Esophagus muscularis mucosa (tissue), 4 donors: ENCODE measurements at regions not wholly inside any gene's neighbourhood (a gene's known extent, or its start where the extent isn't known, plus 50 kb on each side); places are given as distances from the start of the nearest gene placed in this dataset.

Source experiments
- DNase-seq: peaks from one replicate; pipeline ENCODE4 v3.0.0-alpha.2; 2017; ENCODE audit errors: extremely low spot score
- H3K27ac ChIP-seq, 4 donors: fragments of 200-600 bp; sonication (generic); replicated peaks in 1 of 4; 1 replicate in 3 of 4; 2 replicates in 1 of 4; pipeline ENCODE4 v1.5.1; 2016 to 2019; ENCODE audit warnings: mild to moderate bottlenecking in 1 of 4
- H3K27me3 ChIP-seq, 4 donors: fragments of 200-600 bp; sonication (generic); one replicate each; pipeline versions ENCODE4 v1.5.1 to v1.6.0; 2016 to 2019
- H3K36me3 ChIP-seq, 4 donors: fragments of 200-600 bp; sonication (generic); one replicate each; pipeline ENCODE4 v1.5.1; 2016 to 2019
- H3K4me1 ChIP-seq, 4 donors: fragments of 200-600 bp; sonication (generic); one replicate each; pipeline ENCODE4 v1.5.1; 2016 to 2019
- H3K4me3 ChIP-seq, 4 donors: fragments of 200-600 bp; sonication (generic); 1 replicate in 2 of 4; 2 replicates in 2 of 4; pipeline ENCODE4 v1.5.1; 2016 to 2019; ENCODE audit warnings: mild to moderate bottlenecking in 4 of 4, moderate library complexity in 1 of 4
- H3K9me3 ChIP-seq, 4 donors: fragments of 200-600 bp; sonication (generic); 1 replicate in 3 of 4; 2 replicates in 1 of 4; pipeline ENCODE4 v1.5.1; 2016 to 2019
- CTCF ChIP-seq, 3 experiments: fragments of 200-600 bp in 2 of 3; fragments of 450-650 bp in 1 of 3; sonication (generic) in 2 of 3; IDR thresholded peaks; one replicate each; pipeline ENCODE4 v1.5.1; 2017 to 2019; ENCODE audit warnings: antibody characterized with exemption in 3 of 3, mild to moderate bottlenecking in 2 of 3, moderate library complexity in 1 of 3
- EP300 ChIP-seq: sonication (generic); formaldehyde crosslinking; IDR thresholded peaks from one replicate; pipeline ENCODE4 v1.6.1; 2017; ENCODE audit warnings: antibody characterized with exemption
- POLR2A ChIP-seq: fragments of 450-650 bp; IDR thresholded peaks from one replicate; pipeline ENCODE4 v1.6.1; 2017; ENCODE audit warnings: antibody characterized with exemption, moderate library complexity, mild to moderate bottlenecking, low read depth
- POLR2AphosphoS5 ChIP-seq, 2 donors: sonication (generic); formaldehyde crosslinking; IDR thresholded peaks; one replicate each; pipeline ENCODE4 v1.6.1; 2017; ENCODE audit warnings: antibody characterized with exemption in 2 of 2
- WGBS: methylation state at CpG from one replicate; pipeline ENCODE4 v1.1.5; 2018; 5-methylcytosine and 5-hydroxymethylcytosine counted together
- intact Hi-C: fragments of 100-400 bp; cut with DNase I; formaldehyde crosslinking; loops from one replicate; pipeline ENCODE4 v1.15.1; 2023

- H3K4me3 ChIP-seq: no peak overlapping the region
- no peaks in the 10 kb centered on the region for H3K9me3 ChIP-seq
- no peak overlapping the region for H3K27ac ChIP-seq
- no peaks in the 10 kb centered on the region for H3K4me1 ChIP-seq
- intact Hi-C loops: loop anchor here (5.0 kb wide), 1 partner anchor 1101 kb away; no protein-coding TSS in a partner anchor
- DNase-seq: no peak
- H3K36me3 ChIP-seq: no peaks in the 10 kb centered on the region
- WGBS: 0% methylated on average over 1 of the region's 1 CpG
- H3K27me3 ChIP-seq: peaks cover 0 to 4% (median 0%) of the 10 kb centered on the region in 4 donors
- TF ChIP-seq CTCF (IDR thresholded peaks at IDR 0.05): no peak
- TF ChIP-seq POLR2AphosphoS5 (IDR thresholded peaks at IDR 0.05): no peak
- TF ChIP-seq POLR2A: no peak
- no peak for TF ChIP-seq EP300
Observed at GRCh38 chr5:39580702-39581453, 156.1 kb upstream of the DAB2 start.

- DNase-seq: no peak
- WGBS: 90% methylated on average over 3 of the region's 3 CpGs
- no peak overlapping the region for H3K27ac ChIP-seq
- H3K4me3 ChIP-seq: no peak overlapping the region
- H3K9me3 ChIP-seq: no peaks in the 10 kb centered on the region
- no peak for TF ChIP-seq POLR2A
- no peak for TF ChIP-seq POLR2AphosphoS5 (IDR thresholded peaks at IDR 0.05)
- TF ChIP-seq CTCF (IDR thresholded peaks at IDR 0.05): no peak
- no peak for TF ChIP-seq EP300
- peaks cover 0 to 4% (median 0%) of the 10 kb centered on the region in 4 donors for H3K27me3 ChIP-seq
- H3K36me3 ChIP-seq: no peaks in the 10 kb centered on the region
- H3K4me1 ChIP-seq: no peaks in the 10 kb centered on the region
- intact Hi-C loops: loop anchor here (5.0 kb wide), 2 partner anchors 1103 to 1298 kb away; no protein-coding TSS in a partner anchor
Observed at GRCh38 chr5:39579750-39580149, 155.0 kb upstream of the DAB2 start.

- H3K36me3 ChIP-seq: no peaks in the 10 kb centered on the region
- peaks cover 0 to 4% (median 0%) of the 10 kb centered on the region in 4 donors for H3K27me3 ChIP-seq
- intact Hi-C loops: loop anchor here (5.0 kb wide), 1 partner anchor 1298 kb away; no protein-coding TSS in a partner anchor
- 95% methylated on average over 2 of the region's 2 CpGs for WGBS
- H3K27ac ChIP-seq: no peak overlapping the region
- no peak overlapping the region for H3K4me3 ChIP-seq
- H3K9me3 ChIP-seq: no peaks in the 10 kb centered on the region
- DNase-seq: no peak
- H3K4me1 ChIP-seq: no peaks in the 10 kb centered on the region
- peak; percentile 36 to 77 (median 71) for TF ChIP-seq CTCF (IDR thresholded peaks at IDR 0.05)
- TF ChIP-seq EP300: no peak
Observed at GRCh38 chr5:39578887-39579497, 154.2 kb upstream of the DAB2 start.

GRCh38 chr5:39577529-39577928 is 152.7 kb upstream of the DAB2 start:
- Histone ChIP-seq H3K9me3 (no peaks in the 10 kb centered on the region), H3K36me3 (no peaks in the 10 kb centered on the region), H3K27me3 (no peaks in the 10 kb centered on the region), H3K4me3 (no peak overlapping the region), H3K27ac (no peak overlapping the region), H3K4me1 (no peaks in the 10 kb centered on the region)
- TF ChIP-seq POLR2A (no peak), EP300 (no peak), CTCF (IDR thresholded peaks at IDR 0.05) (no peak), POLR2AphosphoS5 (IDR thresholded peaks at IDR 0.05) (no peak)
- 31% methylated on average over 2 of the region's 2 CpGs for WGBS
- no peak for DNase-seq
- intact Hi-C loops: loop anchor here (5.0 kb wide), 1 partner anchor 1300 kb away; no protein-coding TSS in a partner anchor
